ENCODE measurements at regions not wholly inside any gene's neighbourhood (a gene's known extent, or its start where the extent isn't known, plus 50 kb on each side); places are given as distances from the start of the nearest gene placed in this dataset.

DNA sequence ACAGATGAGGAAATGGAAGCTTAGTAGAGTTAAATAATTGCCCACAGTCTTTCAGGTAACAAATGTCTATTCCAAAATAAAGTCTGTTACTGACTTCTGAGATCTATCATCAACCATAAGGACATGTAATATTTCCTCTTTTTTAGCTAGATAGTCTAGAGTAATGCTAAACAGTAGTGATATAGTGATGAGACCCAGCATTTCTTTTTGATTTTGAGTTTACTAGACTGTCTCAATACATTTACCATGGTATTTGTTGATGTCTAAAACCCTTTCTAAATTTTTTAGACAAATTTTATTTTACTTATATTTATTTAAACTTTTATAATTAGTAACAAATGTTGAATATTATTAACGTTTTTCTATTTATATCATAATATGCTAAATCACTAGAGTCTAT is 465.1 kb upstream of the SLIT2 start:
- no peak for DNase-seq (ENCODE audit: low read depth)

DNA sequence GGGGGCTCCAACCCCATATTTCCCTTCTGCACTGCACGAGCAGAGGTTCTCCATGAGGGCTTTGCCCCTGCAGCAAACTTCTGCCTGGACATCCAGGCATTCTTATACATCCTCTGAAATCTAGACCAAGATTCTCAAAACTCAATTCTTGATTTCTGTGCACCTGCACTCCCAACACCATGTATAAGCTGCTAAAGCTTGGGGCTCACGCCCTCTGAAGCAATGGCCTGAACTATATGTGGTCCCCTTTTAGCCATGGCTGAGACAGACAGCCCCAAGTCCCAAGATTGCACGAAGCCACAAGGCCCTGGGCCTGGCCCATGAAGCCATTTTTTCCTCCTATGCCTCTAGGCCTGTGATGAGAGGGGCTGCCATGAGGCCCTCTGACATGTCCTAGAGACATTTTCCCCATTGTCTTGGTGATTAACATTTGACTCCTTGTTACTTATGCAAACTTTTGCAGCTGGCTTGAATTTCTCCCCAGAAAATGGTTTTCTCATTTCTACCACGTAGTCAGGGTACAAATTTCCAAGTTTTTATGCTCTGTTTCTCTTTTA is 468.0 kb upstream of the SLIT2 start:
- DNase-seq (ENCODE audit: low read depth): no peak

DNA sequence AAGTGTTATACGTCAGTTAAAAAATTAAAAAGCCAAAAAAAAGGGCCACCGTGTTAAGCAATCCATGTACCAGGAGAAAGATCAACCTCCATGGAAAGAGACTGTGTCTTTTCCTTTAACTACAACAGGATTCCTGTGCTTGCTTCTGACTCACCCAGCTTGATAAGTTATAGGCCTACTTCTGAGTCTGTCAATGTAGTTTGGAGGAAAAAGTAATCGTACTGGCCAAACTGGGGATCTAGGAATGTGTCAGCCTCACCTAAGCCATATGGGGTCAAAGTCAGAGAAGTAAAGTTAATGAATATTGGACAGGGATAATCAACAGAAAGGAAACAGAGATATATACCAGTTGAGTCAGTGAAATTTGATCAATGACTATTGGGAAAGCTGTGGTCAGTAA is 470.8 kb upstream of the SLIT2 start:
- DNase-seq (ENCODE audit: low read depth): no peak

- no peak for DNase-seq (ENCODE audit: low read depth)
Measured at GRCh38 chr4:19776929-19777328, 474.8 kb upstream of the SLIT2 start.

DNA sequence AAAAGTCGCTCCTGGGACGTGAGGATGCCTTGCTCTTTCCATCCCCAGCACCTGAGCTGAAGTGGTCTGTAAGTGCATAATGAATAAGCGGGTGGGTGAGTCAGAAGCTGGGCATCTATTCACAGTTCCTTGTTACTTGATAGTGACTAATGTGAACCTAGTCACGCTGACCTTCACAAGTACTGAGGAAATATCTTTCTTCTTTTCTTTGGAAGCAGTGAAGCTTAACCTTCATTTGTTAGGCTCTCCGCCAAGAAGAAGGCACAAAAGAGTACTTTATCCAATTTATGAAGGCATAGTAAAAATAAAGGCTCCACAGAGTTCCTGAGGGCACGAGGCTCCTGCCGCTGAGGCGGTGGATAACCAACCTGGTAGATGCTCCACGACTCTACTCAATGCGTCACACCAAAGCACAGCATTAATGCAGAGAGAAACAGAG is 475.7 kb upstream of the SLIT2 start:
- DNase-seq (ENCODE audit: low read depth): no peak

DNA sequence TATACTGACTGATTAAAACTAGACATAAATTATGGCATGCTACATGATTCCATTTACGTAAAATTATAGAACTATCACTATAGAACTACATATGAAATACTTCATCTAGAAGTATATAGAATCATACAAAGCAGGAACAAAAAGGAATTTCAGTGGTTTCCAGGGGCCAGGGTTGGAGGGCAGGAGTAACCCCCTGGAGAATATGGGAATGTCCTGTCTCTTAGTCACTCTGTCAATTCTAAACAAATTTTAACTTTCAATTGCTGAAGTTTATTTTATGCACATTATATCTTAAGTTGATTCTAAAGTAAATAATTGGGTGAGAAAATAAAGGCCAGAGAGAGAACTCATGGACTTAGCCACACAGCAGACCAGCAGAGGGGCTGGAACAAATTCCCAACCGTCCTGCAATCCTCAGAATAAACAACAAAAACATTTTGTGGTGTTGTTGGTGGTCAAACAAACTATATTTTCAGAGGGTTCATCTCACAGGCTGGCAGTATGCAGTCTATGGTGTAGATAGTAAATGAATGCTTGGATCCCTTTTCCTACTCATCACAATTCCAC is 476.9 kb upstream of the SLIT2 start:
- DNase-seq (ENCODE audit: low read depth): no peak

DNA sequence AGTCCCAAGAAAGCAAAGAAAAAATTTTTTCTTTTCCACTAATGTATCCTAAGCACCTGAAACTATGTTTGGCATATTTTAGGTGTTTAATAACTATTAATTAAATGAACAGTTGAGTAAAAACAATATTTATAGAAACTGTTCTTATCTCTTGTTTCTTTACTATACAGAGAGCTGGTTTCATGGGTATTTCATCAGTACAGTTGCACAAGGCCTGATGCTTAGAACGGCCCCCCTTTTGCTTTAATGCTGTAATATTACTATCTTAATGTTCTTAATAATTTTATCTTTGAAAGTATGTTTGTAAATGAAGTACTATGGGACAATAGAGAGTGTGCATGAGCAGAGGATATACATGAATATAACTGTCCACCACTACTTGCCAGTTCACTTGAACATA is 479.1 kb upstream of the SLIT2 start:
- DNase-seq (ENCODE audit: low read depth): no peak

- DNase-seq (ENCODE audit: low read depth): no peak
Measured at GRCh38 chr4:19756661-19757060, 495.0 kb upstream of the SLIT2 start.

- no peak for DNase-seq (ENCODE audit: low read depth)
Measured at GRCh38 chr4:19752599-19752998, 499.1 kb upstream of the SLIT2 start.

DNA sequence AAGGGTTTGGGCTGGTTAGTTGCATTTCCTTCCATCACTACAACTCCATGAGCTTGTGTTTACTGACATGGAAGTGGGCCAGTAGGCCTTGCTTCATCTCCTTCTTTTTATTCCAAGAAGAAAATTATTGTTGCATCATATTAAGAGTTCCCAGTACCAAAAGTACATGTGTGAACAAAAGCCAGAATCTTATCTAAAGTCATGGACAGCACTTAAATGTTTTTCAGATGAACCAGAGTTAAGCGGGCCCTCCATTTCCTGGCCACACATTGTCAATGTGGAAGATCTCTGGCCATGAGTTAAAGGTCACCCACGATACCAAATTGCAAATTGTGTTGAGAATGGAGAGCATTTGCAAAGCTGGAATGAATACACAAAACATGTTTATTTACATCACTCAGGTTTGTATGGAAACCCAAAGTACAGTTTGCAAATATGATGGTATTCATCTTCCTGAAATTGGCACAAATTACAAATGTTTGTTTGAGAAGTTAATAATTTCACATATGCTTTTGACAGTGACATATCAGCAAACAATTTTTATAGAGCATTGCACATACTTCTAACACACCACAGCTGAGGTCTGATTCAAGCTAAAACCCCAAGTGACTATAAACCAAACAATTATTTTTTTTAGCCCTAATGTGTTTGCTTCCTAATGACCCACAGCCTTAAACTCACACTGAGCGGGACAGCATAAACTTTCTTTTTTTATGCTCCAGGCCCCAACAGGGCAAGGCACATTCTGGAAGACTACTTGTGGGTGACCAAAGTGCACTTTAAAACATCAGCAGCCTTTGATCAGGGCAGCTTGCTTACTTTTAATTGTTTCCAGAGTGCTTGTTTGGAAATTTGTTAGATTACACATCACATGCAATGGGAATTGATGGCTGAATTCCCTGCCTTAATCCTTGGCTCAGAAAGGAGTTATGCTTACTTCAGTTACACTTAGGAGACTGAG is 502.9 kb upstream of the SLIT2 start:
- no peak for DNase-seq (ENCODE audit: low read depth)

GRCh38 chr4:19746377-19746776 is 505.3 kb upstream of the SLIT2 start:
- no peak for DNase-seq (ENCODE audit: low read depth)

DNA sequence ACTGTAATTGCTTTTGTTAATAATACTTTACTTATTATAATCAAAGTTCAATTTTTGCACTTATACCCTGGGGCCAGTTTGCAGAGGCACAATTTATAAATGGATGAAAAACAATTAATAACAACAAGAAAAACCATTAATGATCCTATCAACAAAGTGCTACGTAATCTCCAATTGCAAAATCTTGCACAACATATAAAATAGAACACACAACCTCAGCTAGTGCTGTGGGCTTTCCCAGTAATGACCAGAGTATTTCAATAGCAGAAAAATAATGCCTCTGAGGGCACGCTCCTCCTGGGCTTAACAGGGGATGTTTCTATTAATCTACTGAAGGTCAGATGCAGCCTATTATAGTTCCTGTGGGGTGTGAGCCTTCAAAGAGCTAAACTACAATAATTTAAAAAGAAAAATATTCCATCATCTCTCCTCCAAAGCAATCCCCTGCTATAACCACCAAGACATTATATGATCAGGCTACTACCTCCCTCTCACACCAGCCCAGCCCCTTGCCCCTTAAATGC is 508.5 kb upstream of the SLIT2 start:
- DNase-seq (ENCODE audit: low read depth): no peak

DNA sequence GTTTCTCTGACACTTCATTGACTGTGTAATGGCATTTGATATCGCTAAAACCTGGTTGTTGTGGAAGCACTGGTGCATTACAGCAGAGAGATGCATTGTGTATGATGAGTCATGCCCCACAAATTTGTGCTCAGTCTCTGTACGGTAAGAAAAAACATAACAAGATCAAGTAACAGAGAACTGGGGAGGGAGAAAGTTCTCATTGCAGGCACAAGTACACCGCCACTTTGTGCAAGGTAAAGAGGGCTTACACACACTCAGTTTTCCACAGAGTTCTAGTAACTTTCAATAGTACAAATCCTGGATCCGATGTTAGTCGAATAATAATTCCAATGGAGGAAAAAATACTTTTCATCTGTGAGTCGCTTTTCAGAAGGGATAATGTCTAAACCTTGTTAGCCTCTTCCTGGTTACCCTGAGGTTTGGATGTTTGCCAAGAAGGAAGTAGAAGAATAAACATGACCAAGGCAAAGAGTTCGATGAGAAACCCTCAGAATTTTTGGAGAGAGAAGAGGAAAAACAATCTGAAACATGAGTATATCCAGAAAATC is 512.5 kb upstream of the SLIT2 start:
- no peak for DNase-seq (ENCODE audit: low read depth)

- DNase-seq (ENCODE audit: low read depth): no peak
Measured at GRCh38 chr4:19736968-19737756, 514.5 kb upstream of the SLIT2 start.

- no peak for DNase-seq (ENCODE audit: low read depth)
Measured at GRCh38 chr4:19735012-19735411, 516.7 kb upstream of the SLIT2 start.

DNA sequence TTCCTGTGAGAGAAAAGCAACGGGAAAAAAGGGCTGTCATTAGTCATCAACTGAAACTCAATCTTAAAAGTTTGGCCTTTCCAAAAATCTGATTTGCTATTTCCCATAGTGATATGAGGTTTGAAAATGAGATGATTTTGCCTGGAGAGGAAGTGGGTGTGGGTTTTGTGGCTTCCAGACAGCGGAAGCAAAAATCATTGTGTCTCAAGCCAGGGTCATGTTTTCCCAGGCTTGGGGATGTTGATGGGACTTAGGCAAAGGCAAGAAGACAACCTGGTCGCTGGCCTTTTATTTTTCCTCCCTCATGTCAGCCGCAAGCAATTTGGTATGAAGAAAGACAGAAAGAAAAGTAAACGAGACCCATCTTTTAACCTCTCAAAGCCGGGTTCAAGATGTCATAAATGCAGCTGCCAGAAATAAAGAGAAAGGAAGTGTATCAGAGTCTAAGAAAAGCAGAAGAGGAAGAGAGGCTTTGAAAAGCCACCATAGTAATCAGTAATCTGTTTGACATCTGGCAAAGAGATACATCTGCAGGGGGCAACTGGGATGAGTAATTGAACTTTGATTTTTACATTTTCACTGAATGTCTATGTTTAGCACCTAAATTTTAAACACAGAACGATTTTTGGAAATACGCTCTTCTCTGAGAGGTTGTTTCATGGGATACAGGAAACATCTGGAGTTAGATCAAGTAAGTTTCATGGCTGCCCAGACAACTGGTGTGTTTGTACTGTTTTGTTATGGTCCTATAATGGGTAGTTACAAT is 521.6 kb upstream of the SLIT2 start:
- DNase-seq (ENCODE audit: low read depth): no peak

GRCh38 chr4:19728773-19729172 is 522.9 kb upstream of the SLIT2 start:
- no peak for DNase-seq (ENCODE audit: low read depth)

- no peak for DNase-seq (ENCODE audit: low read depth)
Measured at GRCh38 chr4:19727141-19727540, 524.6 kb upstream of the SLIT2 start.

DNA sequence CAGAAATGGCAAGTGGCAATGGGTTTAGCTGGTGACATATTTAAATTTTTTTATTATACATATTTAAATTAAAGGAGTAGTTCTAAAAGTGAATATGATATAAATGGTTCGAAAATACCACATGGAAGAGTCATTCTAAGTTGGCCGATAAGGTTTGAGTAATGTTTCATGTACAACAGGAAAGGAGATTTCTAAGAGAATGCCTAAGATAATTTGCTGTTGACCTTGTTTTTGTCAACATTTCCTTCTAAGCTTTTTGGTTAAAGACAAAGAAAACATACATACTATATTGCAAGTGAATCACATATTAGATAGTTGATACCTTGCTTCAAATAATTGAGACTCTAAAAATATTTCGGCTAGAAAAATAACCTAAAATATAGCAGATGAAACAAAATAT is 526.6 kb upstream of the SLIT2 start:
- no peak for DNase-seq (ENCODE audit: low read depth)

- no peak for DNase-seq (ENCODE audit: low read depth)
Measured at GRCh38 chr4:19722404-19722803, 529.3 kb upstream of the SLIT2 start.

GRCh38 chr4:19721587-19721986 is 530.1 kb upstream of the SLIT2 start:
- no peak for DNase-seq (ENCODE audit: low read depth)
